ENCODE measurements at regions not wholly inside any gene's neighbourhood (a gene's known extent, or its start where the extent isn't known, plus 50 kb on each side); places are given as distances from the start of the nearest gene placed in this dataset.

DNA sequence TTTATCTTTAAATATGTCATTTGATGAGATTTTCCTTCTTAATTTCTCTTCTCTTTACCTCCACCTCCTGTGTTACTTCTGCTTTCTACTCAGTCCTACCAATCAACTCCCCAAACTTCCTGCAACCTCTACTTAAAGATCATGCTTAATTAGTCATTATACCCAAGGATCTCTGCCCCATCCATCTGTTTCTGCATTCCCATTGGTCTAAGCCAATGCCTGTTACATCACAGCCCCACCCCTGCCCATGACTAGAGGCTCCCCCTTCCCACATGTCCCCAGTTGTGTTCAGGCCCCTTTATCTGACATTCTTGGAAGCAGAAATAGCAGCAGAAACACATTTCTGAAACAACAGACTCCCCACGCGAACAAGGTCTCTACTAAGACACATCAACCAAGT is 319.1 kb upstream of the NFE2L3 start:
- TF ChIP-seq SUZ12 (IDR thresholded peaks at IDR 0.05; ENCODE audit: extremely low read depth, insufficient read depth, insufficient read length) (no peak), ZNF274 (IDR thresholded peaks at IDR 0.05; ENCODE audit: low read depth, low read length) (no peak)

Data from NT2/D1 (cell line).